GM18519 (cell line): ENCODE measurements at regions not wholly inside any gene's neighbourhood (a gene's known extent, or its start where the extent isn't known, plus 50 kb on each side); places are given as distances from the start of the nearest gene placed in this dataset.

Experiments used
- ATAC-seq: cut with Tn5 transposase; IDR thresholded peaks from one replicate; pipeline ENCODE4 v1.9.1; 2021; ENCODE audit warnings: mild to moderate bottlenecking, moderate library complexity; ENCODE audit not compliant: unreplicated experiment, low FRiP score

DNA sequence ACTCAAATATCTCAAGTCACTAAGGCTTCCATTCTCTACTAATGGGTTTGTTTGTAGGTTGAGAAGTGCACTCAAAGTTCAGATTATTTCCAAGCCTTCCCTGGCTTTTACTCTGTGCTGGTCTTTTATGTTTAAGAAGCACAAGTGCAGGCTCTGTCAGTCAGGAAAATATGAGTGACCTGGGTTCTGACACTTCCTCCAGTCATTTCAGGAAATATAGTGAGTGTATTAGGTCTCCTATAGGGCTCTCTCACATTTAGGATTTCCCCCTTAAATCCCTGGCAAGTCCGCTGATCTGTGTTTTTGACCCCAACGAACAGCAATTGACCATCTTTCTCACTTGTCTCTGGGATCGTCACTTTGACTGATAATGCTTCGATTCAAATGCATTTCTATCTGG lies 210.2 kb downstream of the ARPP21 start:
- ATAC-seq = no peak

DNA sequence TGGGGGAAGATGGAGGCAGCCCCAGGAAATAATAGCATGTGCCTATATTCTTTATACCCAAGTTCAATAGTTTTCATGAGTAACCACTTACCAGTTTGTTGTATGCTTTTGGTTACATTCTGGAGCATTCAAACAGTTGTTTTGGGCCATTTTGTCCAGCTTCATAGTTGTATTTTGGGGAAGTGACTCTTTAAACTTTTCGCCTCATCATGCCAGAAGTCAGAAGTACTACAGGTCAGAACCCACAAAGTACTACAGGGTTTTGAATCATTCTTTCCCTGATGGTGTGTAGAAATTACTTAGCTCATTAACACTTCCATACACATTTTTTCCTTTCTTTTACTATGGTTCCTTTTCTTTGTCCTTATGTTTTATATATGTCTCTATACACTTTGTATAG lies 210.6 kb downstream of the ARPP21 start:
- ATAC-seq = no peak

DNA sequence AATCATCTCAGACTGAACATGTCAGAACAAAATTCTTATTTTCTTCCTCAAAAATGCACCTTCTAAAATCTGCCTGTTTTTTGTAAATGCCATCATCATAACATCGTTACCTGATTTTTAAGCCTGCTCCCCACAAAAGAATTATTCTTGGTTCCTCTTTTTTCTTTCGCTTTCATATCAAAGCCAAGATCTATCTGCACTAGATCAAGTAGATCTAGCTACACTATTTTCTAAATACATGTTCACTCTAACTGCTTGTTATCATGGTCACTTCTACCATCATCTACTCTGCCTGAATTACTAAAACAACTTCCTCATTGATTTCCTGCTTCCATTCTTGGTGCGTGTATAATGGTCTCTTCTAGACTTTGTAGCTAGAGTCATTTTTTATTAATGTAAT lies 217.7 kb downstream of the ARPP21 start:
- ATAC-seq = peak; percentile 91

DNA sequence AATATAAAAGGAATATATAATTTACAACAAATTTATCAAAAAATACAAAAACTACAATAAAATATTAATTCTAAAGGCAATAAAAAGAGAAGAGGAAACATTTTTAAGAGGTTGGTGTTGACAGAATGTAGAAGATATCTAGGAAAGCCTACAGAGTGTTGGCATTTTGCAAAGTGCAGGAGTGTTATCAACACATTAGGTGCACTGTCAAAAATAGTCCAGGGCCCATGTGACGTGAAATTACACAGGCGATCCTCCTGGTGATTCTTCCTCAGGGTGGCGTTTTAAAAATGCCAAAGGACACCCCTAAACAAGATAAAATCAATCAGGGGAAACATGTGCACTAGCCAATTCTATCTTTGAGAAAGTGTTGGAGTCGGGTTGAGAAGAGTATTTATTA lies 222.7 kb downstream of the ARPP21 start:
- no peak for ATAC-seq

DNA sequence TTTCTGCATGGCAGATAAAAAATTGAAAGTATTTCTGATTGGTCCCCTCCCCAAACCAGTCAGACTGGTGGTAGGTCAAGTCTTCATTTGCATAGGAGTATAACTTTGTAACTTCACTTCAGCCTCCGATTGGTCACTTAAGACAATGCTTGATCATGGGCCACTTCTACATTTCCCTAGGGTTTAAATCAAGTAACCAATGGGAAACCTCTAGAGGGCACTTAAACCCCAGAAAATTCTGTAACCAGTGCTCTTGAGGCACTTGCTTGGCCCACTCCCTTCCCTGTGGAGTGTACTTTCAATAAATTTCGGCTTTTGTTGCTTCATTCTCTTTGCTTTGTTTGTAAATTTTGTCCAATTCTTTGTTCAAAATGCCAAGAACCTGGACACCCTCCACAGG lies 225.5 kb downstream of the ARPP21 start:
- ATAC-seq = no peak

DNA sequence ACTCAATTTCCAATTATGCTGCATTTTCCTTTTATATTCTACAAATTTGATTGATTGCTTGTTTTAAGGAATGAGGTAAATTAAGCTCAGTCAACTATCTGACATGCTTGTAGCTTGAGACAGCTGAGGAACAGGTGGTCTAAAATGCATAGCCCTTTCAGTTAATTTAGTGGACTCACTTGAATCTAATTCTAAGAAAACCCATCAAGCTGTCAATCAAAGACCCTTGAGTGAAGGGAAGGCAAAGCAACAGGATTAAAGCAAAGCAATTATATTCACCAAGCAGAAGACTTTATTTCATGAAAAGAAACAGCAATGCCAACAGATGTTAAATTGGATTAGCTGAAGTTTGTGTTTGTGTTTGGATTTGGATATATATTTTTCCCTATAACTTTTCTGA lies 228.5 kb downstream of the ARPP21 start:
- ATAC-seq = no peak

DNA sequence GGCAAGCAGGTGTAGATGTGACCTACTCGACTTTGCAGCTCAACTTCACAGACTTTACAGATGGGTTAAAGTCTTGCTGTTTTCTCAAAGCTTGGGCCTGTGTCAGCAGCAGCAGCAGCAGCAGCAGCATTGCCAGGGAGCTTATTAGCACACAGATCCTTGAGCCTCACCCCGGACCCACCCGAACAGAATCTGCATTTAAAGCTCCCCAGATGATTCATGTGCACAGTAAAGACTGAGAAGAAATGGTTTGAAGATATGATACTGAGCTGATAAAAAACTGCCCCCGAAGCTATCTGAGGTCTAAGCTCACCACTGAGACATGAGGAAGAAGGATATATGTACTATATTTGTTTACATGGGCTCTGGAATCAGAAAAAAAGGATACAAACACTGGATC lies 231.7 kb downstream of the ARPP21 start:
- no peak for ATAC-seq

DNA sequence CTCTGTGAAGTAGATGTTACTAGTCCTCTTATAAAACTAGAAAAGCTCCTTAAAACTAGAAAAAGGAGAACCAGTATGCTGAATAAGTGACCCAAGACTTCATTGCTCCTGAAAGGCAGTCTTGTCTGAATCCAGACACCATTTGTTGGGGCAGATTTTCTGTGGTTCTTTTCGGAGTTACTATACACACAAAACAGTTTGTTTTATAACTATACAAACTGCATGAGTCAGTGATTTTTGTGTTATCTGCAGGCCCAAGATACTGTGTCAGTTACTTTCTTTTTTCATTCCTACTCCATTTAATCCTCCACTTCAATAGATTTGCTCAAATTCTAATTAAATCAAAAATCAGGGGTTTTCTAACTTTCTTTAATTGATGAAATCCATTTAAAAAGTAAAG lies 244.6 kb downstream of the ARPP21 start:
- no peak for ATAC-seq

DNA sequence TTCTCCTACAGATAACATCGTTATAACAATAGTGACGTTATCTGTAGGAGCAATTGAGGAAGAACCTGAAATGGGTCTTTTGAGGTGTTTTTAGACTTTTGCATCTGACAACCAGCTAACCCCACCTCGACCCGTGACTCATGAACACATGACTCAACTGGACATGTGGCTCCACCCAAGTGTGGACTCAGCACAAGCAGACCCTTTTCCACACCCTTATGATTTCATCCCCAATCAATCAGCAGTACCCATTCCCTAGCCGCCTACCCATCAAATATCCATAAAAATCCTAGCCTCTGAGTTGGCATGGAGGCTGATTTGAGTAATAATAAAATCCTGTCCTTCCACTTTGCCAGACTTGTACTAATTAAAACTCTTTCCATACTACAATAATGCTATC lies 255.4 kb downstream of the ARPP21 start:
- no peak for ATAC-seq

DNA sequence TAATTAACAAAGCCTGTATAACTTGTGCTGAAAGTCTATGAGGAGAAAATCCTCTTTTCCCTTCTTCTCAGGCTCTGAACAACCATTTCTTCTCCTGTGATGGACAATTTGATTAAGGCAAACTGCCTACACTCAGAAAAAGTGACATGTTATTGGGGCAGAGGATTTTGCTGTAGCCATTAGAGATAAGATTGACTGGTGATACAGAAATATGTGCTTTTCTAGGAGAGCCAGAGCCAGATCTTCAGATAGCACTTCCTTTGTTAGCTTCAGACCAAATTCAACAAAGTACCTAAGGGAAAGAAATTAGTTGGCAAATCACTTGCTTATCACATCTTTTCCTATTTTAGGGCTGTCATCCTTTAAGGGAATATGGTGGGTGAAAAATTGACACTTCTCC lies 259.9 kb downstream of the ARPP21 start:
- no peak for ATAC-seq

DNA sequence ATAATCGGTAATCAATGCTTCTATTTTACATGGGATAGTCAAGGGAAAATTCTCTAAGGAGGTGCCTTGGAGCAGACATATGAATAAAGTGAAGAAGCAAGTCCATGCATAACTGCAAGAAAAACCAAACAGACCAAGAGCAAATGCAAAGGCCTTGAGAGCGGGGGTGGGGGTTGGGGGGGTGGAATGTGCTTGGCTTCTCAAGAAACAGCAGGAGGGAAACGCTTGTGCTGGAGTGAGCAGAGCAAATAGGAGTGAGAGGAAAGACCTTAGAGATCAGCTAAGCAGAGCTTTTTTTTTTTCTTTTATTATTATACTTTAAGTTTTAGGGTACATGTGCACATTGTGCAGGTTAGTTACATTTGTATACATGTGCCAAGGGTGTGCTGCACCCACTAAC lies 260.8 kb downstream of the ARPP21 start:
- ATAC-seq = no peak

DNA sequence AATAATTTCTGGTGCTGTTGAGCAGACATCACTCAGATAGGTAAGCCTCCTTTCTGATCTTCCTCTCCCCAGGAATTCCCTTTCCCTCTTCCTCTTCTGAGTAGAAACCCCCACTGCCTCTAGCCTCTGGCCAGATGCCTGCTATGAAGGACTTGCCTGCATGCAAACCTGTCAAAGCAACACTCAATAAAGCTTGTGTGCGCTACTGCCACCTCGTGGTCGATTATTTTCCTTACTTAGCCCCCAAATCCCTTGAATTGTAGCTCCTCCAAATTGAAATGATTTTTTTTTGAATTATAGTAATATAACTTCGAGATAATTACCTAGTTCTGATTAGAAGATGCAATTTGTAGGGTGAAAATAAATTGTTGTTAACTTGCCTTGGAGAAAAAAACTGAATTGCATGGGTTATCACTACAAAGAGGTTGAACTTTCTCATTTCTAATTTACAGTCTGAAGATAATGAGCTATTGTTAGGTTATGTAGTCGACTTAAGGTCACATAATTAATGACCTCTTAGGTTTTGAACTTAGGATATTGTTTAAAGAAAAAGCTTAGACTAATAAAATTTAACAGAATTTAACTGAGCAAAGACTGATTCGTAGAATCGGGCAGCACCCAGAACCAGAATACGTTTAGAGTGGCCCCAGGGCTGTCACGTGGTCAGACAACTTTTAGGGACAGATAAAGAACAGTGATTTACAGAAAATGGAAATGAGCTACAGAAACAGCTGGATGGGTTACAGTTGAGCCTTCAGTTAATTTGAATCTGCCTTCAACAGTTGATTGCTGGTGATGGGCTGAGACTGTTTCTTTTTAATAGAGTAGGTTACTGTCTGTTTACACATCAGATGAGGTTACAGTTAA lies 269.3 kb downstream of the ARPP21 start:
- ATAC-seq = peak; percentile 85

DNA sequence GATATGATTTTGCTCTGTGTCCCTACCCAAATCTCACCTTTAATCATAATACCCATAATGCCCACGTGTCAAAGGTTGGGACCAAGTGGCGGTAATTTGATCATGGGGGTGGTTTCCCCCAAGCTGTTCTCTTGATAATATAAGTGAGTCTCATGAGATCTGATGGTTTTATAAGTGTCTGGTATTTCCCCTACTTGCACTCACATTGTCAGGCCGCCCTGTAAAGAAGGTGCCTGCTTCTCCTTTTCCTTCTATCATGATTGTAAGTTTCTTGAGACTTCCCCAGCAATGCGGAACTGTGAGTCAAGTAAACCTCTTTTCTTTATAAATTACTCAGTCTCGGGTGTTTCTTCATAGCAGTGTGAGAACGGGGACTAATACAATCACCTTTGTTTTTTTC lies 279.8 kb downstream of the ARPP21 start:
- ATAC-seq = no peak

DNA sequence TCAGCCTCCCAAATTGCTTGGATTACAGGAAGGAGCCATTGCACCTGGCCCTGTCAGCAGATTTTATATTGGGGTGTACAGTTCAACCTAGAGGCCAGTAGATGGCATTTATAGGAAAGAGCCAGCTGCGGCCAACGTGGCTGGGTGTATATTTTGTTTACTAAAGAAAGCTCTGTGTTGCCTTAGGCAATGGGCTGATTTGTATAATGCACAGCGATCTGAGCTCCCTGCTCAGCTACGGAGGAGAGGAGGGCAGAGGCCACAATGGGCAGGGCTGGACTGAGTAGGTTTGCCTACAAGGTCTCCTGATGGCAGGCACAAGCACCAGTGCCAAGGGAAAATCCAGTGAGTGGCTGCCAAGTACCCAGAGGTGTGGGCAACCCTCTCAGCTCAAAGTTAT lies 282.4 kb downstream of the ARPP21 start:
- no peak for ATAC-seq

DNA sequence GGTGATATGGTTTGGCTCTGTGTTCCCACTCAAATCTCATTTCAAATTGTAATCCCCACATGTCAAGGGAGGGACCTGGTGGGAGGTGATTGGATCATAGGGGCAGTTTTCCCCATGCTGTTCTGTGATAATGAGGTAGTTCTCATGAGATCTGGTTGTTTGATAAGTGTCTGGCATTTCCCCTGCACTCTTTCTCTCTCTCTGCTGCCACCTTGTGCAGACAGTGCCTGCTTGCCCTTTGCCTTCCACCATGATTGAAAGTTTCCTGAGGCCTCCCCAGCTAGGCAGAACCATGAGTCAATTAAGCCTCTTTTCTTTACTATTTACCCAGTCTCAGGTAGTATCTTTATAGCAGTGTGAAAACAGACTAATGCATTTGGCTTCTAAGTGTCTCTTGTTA lies 284.7 kb downstream of the ARPP21 start:
- ATAC-seq = peak; percentile 67

DNA sequence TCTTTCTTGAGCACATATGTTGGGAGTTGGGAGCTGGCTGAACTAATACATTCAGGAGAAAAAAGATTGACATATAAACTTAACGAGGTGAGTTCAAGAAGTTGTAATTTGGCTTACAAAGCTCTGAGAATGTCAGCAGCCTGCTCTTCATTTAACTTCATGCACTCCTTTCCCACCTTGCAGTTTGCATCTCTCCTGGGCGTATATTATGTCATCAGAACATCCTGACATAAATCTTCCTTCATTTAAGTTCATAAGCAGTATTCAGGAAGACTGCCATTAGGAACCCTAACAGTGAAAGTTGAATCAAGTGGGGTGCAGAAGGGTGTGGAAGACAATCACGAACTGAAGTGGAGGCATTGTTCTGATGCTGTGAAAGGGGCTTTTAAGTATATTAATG lies 288.1 kb downstream of the ARPP21 start:
- ATAC-seq = no peak

DNA sequence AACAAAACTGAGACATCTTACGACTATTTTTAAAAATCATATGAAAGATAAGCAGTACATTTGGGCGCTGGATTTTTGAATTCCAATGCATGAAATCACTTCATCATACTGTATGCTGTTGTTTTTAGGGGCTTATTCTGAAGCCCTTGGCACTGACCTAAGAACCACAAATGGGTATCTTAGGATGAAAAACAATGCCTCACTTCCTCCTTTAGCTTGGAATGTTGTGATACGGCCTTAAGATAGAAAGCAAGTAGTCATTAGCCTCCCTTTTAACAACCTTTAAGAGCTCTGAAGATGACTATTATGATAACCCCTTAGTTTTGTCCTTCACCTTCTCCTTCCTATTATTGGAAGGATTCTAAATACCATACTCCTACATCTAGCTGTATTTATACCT lies 289.8 kb downstream of the ARPP21 start:
- ATAC-seq = no peak

DNA sequence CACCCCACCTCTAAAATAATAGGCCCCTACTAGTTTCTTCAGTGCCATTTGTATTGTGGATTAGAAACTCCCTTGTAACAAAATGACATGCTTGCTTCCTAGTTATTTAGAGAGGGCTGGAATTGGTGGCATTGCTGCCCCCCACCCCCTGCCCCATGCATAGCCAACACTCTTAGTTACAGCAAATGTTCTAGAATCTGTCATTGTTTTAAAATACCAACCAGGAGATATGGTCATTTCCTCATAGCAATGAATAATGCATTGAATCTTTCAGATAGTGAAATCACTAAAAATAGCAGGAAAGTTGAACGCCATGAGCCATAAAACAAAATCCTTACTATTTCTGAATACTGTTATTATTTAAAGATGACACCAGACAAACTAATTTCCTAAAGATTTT lies 292.5 kb downstream of the ARPP21 start:
- no peak for ATAC-seq

DNA sequence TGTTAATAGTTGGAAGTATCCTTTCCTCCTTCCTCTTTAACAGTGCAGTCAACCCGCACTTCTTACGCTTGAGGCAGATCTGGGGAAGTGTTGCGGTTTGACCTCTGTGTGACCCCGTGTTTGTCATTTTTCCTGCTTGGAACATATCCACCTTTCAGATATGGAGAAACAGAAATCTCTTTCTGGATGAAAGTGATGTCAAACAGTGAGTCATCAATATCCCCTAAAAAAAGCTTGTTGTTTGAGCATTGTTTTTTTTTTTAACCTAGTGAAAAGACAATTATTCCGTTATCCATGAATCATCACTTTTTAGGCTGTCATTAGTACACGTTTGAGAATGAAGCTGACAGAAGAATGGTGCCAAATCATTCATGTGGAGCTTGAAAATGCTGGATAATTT lies 293.7 kb downstream of the ARPP21 start:
- no peak for ATAC-seq

DNA sequence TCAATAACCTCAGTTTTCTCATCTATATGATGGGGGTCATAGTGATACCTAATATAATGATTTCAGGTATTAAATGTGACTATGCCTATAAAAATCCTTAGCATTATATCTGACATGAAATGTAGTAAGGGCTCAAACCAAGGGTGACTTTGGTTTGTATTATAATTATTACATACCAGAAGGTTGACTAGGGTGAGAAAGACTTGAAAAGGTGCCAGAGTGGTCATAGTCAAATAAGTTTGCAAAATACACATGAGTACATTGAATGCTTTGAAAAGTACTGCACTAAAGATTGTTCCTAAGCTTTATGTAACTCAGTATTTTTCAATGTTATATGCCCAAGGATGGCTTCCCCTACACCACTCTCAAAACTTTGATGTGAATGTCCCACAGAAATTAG lies 297.2 kb downstream of the ARPP21 start:
- ATAC-seq = no peak

DNA sequence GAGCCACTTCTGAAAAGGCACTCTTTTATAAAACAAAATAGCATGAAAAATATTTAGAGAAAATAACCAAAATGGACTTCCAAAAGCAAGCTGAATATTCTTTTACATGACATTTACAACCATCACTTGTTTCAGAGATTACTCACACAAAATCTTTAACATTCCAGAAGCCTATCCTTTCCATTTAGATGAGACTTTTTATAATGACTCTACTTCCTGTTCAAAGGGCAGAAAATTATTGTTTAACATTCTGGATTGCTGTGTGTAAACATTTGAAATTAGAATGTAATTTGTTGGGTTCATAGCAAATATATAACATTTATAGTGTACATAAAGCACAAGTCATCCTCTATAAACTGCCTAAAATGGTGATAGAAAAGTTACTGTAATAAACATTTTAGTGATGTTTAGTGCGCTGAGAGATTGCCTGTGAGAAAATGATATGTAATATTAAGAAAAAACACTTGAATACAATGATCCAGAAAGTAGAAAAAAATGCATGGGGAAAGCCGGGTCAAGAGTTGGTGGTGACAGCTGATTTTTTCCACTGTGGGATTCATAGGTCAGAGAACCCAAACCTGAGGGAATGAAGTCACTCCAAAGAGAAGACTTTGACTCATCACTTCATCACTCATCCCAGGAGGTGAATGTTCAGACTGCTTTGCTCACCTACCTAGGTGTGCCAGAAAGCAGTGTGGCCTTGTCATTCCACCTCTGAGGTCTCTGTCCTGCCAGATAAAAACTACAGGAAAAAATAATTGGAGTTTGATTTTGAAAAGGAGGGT lies 305.8 kb downstream of the ARPP21 start:
- no peak for ATAC-seq
